ENCODE measurements at regions not wholly inside any gene's neighbourhood (a gene's known extent, or its start where the extent isn't known, plus 50 kb on each side); places are given as distances from the start of the nearest gene placed in this dataset.

DNA sequence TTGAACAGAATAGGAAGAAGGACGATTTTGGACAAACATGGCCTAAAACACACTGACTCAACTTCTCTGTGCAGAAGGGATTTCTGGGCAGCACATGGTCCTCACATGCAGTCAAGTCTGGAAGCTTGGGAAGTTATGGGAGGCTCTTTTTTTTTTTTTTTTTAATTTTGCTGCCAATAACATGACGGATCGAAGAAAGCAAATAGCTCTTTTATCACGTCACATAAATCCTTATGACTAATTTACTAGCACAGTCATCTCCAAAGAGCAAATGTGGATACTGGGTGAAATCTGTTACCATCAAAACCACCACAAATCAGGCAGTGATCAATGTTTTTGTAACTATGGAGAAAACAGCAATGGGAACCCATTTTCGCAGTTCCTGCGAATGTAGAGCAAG is 193.3 kb upstream of the FAM9B start:
- TF ChIP-seq ZNF830 (tag by site-specific recombination; IDR thresholded peaks at IDR 0.05; ENCODE audit: low read depth) (no peak), ZNF280C (tag by site-specific recombination; IDR thresholded peaks at IDR 0.05) (no peak), ZNF843 (tag by site-specific recombination; IDR thresholded peaks at IDR 0.05) (no peak), HOXA7 (CRISPR knock-in tag; IDR thresholded peaks at IDR 0.05; ENCODE audit: borderline replicate concordance) (no peak), ZNF670 (tag by site-specific recombination; IDR thresholded peaks at IDR 0.05; ENCODE audit: low read depth) (no peak), SP7 (tag by site-specific recombination; IDR thresholded peaks at IDR 0.05) (no peak), ZNF558 (tag by site-specific recombination; IDR thresholded peaks at IDR 0.05) (no peak)
- TF ChIP-seq, protein P1, sequence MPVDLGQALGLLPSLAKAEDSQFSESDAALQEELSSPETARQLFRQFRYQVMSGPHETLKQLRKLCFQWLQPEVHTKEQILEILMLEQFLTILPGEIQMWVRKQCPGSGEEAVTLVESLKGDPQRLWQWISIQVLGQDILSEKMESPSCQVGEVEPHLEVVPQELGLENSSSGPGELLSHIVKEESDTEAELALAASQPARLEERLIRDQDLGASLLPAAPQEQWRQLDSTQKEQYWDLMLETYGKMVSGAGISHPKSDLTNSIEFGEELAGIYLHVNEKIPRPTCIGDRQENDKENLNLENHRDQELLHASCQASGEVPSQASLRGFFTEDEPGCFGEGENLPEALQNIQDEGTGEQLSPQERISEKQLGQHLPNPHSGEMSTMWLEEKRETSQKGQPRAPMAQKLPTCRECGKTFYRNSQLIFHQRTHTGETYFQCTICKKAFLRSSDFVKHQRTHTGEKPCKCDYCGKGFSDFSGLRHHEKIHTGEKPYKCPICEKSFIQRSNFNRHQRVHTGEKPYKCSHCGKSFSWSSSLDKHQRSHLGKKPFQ (tag by site-specific recombination; IDR thresholded peaks at IDR 0.05): no peak
- TF ChIP-seq, protein P2, sequence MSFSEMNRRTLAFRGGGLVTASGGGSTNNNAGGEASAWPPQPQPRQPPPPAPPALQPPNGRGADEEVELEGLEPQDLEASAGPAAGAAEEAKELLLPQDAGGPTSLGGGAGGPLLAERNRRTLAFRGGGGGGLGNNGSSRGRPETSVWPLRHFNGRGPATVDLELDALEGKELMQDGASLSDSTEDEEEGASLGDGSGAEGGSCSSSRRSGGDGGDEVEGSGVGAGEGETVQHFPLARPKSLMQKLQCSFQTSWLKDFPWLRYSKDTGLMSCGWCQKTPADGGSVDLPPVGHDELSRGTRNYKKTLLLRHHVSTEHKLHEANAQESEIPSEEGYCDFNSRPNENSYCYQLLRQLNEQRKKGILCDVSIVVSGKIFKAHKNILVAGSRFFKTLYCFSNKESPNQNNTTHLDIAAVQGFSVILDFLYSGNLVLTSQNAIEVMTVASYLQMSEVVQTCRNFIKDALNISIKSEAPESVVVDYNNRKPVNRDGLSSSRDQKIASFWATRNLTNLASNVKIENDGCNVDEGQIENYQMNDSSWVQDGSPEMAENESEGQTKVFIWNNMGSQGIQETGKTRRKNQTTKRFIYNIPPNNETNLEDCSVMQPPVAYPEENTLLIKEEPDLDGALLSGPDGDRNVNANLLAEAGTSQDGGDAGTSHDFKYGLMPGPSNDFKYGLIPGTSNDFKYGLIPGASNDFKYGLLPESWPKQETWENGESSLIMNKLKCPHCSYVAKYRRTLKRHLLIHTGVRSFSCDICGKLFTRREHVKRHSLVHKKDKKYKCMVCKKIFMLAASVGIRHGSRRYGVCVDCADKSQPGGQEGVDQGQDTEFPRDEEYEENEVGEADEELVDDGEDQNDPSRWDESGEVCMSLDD (tag by site-specific recombination; IDR thresholded peaks at IDR 0.05): no peak
- ChIA-PET POLR2A (no interaction called here), CTCF (no interaction called here)
- no peak overlapping the region for H3K27ac ChIP-seq (ENCODE audit: extremely low read depth, low read depth, low read length)
- H3K4me1 ChIP-seq (ENCODE audit: control insufficient read depth, insufficient read depth, low read length): no peaks in the 10 kb centered on the region
- H3K36me3 ChIP-seq (ENCODE audit: control insufficient read depth in 2 of 2, insufficient read depth in 1 of 2, low read length in 2 of 2): no peaks in the 10 kb centered on the region
- H3K9me3 ChIP-seq (ENCODE audit: control insufficient read depth, insufficient read depth, low read depth, low read length): no peaks in the 10 kb centered on the region
- no peak overlapping the region for H3K4me3 ChIP-seq (ENCODE audit: low read depth, low read length)

DNA sequence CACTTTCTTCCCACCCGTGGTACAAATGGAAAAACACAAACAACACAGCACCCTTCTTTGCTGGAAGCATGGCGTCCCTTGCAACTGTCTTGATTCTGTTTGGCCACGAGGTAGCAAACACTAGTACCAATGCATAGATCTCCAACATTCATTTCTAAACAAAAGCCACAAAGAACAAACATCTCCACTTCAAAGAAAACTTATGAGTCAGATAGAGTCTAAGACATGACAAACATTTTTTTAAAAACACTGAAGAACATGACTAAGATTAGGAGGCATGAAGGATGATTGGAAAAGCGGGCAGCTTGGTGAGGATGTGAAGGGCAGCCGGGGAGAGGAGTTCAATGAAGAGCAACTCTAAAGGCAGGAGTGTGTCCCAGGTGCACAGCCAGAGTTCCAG is 197.6 kb upstream of the FAM9B start:
- Histone ChIP-seq H3K9me3 (ENCODE audit: control insufficient read depth, insufficient read depth, low read depth, low read length) (no peaks in the 10 kb centered on the region), H3K4me1 (ENCODE audit: control insufficient read depth, insufficient read depth, low read length) (no peaks in the 10 kb centered on the region), H3K4me3 (ENCODE audit: low read depth, low read length) (no peak overlapping the region), H3K27ac (ENCODE audit: extremely low read depth, low read depth, low read length) (no peak overlapping the region), H3K36me3 (ENCODE audit: control insufficient read depth in 2 of 2, insufficient read depth in 1 of 2, low read length in 2 of 2) (no peaks in the 10 kb centered on the region)
- POLR2A ChIA-PET: no interaction called here
- CTCF ChIA-PET: no interaction called here
- no peak for TF ChIP-seq ZNF830 (tag by site-specific recombination; IDR thresholded peaks at IDR 0.05; ENCODE audit: low read depth)
- TF ChIP-seq KLF17 (tag by site-specific recombination; IDR thresholded peaks at IDR 0.05): no peak
- TF ChIP-seq OVOL3 (tag by site-specific recombination; IDR thresholded peaks at IDR 0.05): no peak
- TF ChIP-seq ZNF707 (tag by site-specific recombination; IDR thresholded peaks at IDR 0.05): no peak
- TF ChIP-seq ZNF48 (tag by site-specific recombination; IDR thresholded peaks at IDR 0.05): no peak
- TF ChIP-seq, protein P3, sequence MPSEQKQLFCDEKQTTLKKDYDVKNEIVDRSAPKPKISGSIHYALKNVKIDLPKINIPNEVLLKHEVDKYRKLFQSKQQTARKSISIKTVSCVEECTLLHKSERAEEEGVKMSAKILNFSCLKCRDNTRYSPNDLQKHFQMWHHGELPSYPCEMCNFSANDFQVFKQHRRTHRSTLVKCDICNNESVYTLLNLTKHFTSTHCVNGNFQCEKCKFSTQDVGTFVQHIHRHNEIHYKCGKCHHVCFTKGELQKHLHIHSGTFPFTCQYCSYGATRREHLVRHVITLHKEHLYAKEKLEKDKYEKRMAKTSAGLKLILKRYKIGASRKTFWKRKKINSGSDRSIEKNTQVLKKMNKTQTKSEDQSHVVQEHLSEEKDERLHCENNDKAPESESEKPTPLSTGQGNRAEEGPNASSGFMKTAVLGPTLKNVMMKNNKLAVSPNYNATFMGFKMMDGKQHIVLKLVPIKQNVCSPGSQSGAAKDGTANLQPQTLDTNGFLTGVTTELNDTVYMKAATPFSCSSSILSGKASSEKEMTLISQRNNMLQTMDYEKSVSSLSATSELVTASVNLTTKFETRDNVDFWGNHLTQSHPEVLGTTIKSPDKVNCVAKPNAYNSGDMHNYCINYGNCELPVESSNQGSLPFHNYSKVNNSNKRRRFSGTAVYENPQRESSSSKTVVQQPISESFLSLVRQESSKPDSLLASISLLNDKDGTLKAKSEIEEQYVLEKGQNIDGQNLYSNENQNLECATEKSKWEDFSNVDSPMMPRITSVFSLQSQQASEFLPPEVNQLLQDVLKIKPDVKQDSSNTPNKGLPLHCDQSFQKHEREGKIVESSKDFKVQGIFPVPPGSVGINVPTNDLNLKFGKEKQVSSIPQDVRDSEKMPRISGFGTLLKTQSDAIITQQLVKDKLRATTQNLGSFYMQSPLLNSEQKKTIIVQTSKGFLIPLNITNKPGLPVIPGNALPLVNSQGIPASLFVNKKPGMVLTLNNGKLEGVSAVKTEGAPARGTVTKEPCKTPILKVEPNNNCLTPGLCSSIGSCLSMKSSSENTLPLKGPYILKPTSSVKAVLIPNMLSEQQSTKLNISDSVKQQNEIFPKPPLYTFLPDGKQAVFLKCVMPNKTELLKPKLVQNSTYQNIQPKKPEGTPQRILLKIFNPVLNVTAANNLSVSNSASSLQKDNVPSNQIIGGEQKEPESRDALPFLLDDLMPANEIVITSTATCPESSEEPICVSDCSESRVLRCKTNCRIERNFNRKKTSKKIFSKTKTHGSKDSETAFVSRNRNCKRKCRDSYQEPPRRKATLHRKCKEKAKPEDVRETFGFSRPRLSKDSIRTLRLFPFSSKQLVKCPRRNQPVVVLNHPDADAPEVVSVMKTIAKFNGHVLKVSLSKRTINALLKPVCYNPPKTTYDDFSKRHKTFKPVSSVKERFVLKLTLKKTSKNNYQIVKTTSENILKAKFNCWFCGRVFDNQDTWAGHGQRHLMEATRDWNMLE (tag by site-specific recombination; conservative IDR thresholded peaks at IDR 0.05; ENCODE audit: low read depth): no peak
- TF ChIP-seq ZNF24 (tag by site-specific recombination; IDR thresholded peaks at IDR 0.05): no peak
- no peak for TF ChIP-seq PRDM2 (tag by site-specific recombination; IDR thresholded peaks at IDR 0.05; ENCODE audit: borderline replicate concordance)
